Astrocyte (in vitro differentiated cells and primary cell): ENCODE measurements at regions not wholly inside any gene's neighbourhood (a gene's known extent, or its start where the extent isn't known, plus 50 kb on each side); places are given as distances from the start of the nearest gene placed in this dataset.

Experiments
- DNase-seq: peaks from one replicate; pipeline ENCODE4 v3.0.0-alpha.2; 2010; ENCODE audit warnings: low read depth
- FAIRE-seq: peaks from 2 replicates; lab custom pipeline; 2011; peaks lifted over from hg19 to GRCh38; lab: Jason Lieb, UNC
- H2AFZ ChIP-seq: 2 replicates; pipeline ENCODE4 v1.6.0; 2012; ENCODE audit warnings: low read depth, low read length, inconsistent platforms
- H3K27ac ChIP-seq: 2 replicates; pipeline ENCODE4 v1.5.1; 2011; ENCODE audit warnings: low read depth, low read length, inconsistent platforms
- H3K27me3 ChIP-seq: 2 replicates; pipeline ENCODE4 v1.6.0; 2011; ENCODE audit warnings: low read length, inconsistent platforms; ENCODE audit not compliant: insufficient read depth
- H3K36me3 ChIP-seq: 2 replicates; pipeline ENCODE4 v1.5.1; 2011; ENCODE audit warnings: low read length, inconsistent platforms; ENCODE audit not compliant: insufficient read depth
- H3K4me1 ChIP-seq: 2 replicates; pipeline ENCODE4 v1.5.1; 2011; ENCODE audit warnings: low read length, inconsistent platforms; ENCODE audit not compliant: insufficient read depth
- H3K4me2 ChIP-seq: 2 replicates; pipeline ENCODE4 v1.6.0; 2012; ENCODE audit warnings: low read length, inconsistent platforms
- H3K4me3 ChIP-seq: 2 replicates; pipeline ENCODE4 v1.5.1; 2011; ENCODE audit warnings: low read depth, mild to moderate bottlenecking, low read length, inconsistent platforms; ENCODE audit not compliant: insufficient read depth
- H3K79me2 ChIP-seq: 2 replicates; pipeline ENCODE4 v1.6.0; 2012; ENCODE audit warnings: mild to moderate bottlenecking, low read length, inconsistent platforms; ENCODE audit not compliant: insufficient read depth
- H3K9ac ChIP-seq: 2 replicates; pipeline ENCODE4 v1.6.0; 2012; ENCODE audit warnings: mild to moderate bottlenecking, low read length, inconsistent platforms
- H3K9me3 ChIP-seq: 2 replicates; pipeline ENCODE4 v1.5.1; 2012; ENCODE audit warnings: low read depth, mild to moderate bottlenecking, low read length, inconsistent platforms; ENCODE audit not compliant: insufficient read depth
- H4K20me1 ChIP-seq: 2 replicates; pipeline ENCODE4 v1.6.0; 2012; ENCODE audit warnings: low read length, inconsistent platforms; ENCODE audit not compliant: insufficient read depth
- H3K27ac Mint-ChIP-seq: one replicate; pipeline ENCODE4 v1.8.0; 2021; ENCODE audit warnings: mild to moderate bottlenecking, mixed read lengths; ENCODE audit not compliant: unreplicated experiment
- H3K27me3 Mint-ChIP-seq: one replicate; pipeline ENCODE4 v1.8.0; 2021; ENCODE audit warnings: low read depth, mixed read lengths; ENCODE audit not compliant: unreplicated experiment
- H3K36me3 Mint-ChIP-seq: one replicate; pipeline ENCODE4 v1.8.0; 2021; ENCODE audit warnings: low read depth, mixed read lengths; ENCODE audit not compliant: unreplicated experiment
- H3K4me1 Mint-ChIP-seq: one replicate; pipeline ENCODE4 v1.8.0; 2021; ENCODE audit warnings: low read depth, mixed read lengths; ENCODE audit not compliant: unreplicated experiment
- H3K4me3 Mint-ChIP-seq: one replicate; pipeline ENCODE4 v1.8.0; 2021; ENCODE audit warnings: mild to moderate bottlenecking, moderate library complexity, mixed read lengths; ENCODE audit not compliant: unreplicated experiment
- H3K9me3 Mint-ChIP-seq: one replicate; pipeline ENCODE4 v1.8.0; 2021; ENCODE audit warnings: mild to moderate bottlenecking, mixed read lengths; ENCODE audit not compliant: unreplicated experiment
- CTCF ChIP-seq: IDR thresholded peaks from 2 replicates; pipeline ENCODE4 v1.5.1; 2011; ENCODE audit warnings: low read depth, mild to moderate bottlenecking, inconsistent platforms, low read length, moderate library complexity; ENCODE audit not compliant: insufficient read depth
- EZH2 ChIP-seq: IDR thresholded peaks from 2 replicates; pipeline ENCODE4 v1.6.1; 2012; ENCODE audit warnings: mild to moderate bottlenecking, low read length, inconsistent platforms; ENCODE audit not compliant: insufficient read depth

GRCh38 chr20:62545901-62546525 is 70.2 kb upstream of the GATA5 start:
- Mint-ChIP-seq H3K36me3 (peaks cover 8% of the 10 kb centered on the region), H3K9me3 (peaks cover 13% of the 10 kb centered on the region), H3K4me3 (no peak overlapping the region), H3K4me1 (peaks cover 5% of the 10 kb centered on the region), H3K27ac (no peak overlapping the region), H3K27me3 (peaks cover 38% of the 10 kb centered on the region)
- no peak overlapping the region for H3K27ac ChIP-seq
- H3K4me2 ChIP-seq: no peak overlapping the region
- H4K20me1 ChIP-seq: no peaks in the 10 kb centered on the region
- H3K4me3 ChIP-seq: no peak overlapping the region
- TF ChIP-seq CTCF (no peak), EZH2 (no peak)
- H3K9me3 ChIP-seq: peaks cover 3% of the 10 kb centered on the region
- no peaks in the 10 kb centered on the region for H3K36me3 ChIP-seq
- no peaks in the 10 kb centered on the region for H3K4me1 ChIP-seq
- no peak overlapping the region for H3K9ac ChIP-seq
- DNase-seq: no peak
- FAIRE-seq: no peak
- H3K79me2 ChIP-seq: no peaks in the 10 kb centered on the region
- peaks cover 9% of the 10 kb centered on the region for H3K27me3 ChIP-seq
- H2AFZ ChIP-seq: no peak overlapping the region

GRCh38 chr20:62546606-62547005 is 70.8 kb upstream of the GATA5 start:
- peaks cover 3% of the 10 kb centered on the region for H3K9me3 ChIP-seq
- Mint-ChIP-seq H3K4me3 (no peak overlapping the region), H3K27me3 (peaks cover 32% of the 10 kb centered on the region), H3K4me1 (peaks cover 5% of the 10 kb centered on the region), H3K9me3 (peaks cover 9% of the 10 kb centered on the region), H3K27ac (no peak overlapping the region), H3K36me3 (peaks cover 8% of the 10 kb centered on the region)
- H3K79me2 ChIP-seq: no peaks in the 10 kb centered on the region
- no peaks in the 10 kb centered on the region for H3K4me1 ChIP-seq
- no peak overlapping the region for H3K27ac ChIP-seq
- peaks cover 10% of the 10 kb centered on the region for H3K27me3 ChIP-seq
- no peaks in the 10 kb centered on the region for H3K36me3 ChIP-seq
- no peak for FAIRE-seq
- TF ChIP-seq CTCF (no peak), EZH2 (no peak)
- no peak for DNase-seq
- H4K20me1 ChIP-seq: no peaks in the 10 kb centered on the region
- H2AFZ ChIP-seq: no peak overlapping the region
- no peak overlapping the region for H3K9ac ChIP-seq
- H3K4me3 ChIP-seq: no peak overlapping the region
- no peak overlapping the region for H3K4me2 ChIP-seq

- H3K27me3 Mint-ChIP-seq: peaks cover 29% of the 10 kb centered on the region
- TF ChIP-seq CTCF: no peak
- no peak for TF ChIP-seq EZH2
- no peaks in the 10 kb centered on the region for H3K79me2 ChIP-seq
- no peak overlapping the region for H2AFZ ChIP-seq
- H3K27ac Mint-ChIP-seq: no peak overlapping the region
- H3K27me3 ChIP-seq: peaks cover 14% of the 10 kb centered on the region
- H3K36me3 Mint-ChIP-seq: peaks cover 8% of the 10 kb centered on the region
- DNase-seq: no peak
- no peak for FAIRE-seq
- H3K4me2 ChIP-seq: no peak overlapping the region
- H3K4me1 Mint-ChIP-seq: peaks cover 5% of the 10 kb centered on the region
- no peaks in the 10 kb centered on the region for H3K4me1 ChIP-seq
- H3K9me3 ChIP-seq: peaks cover 3% of the 10 kb centered on the region
- no peaks in the 10 kb centered on the region for H3K36me3 ChIP-seq
- no peak overlapping the region for H3K9ac ChIP-seq
- peaks cover 9% of the 10 kb centered on the region for H3K9me3 Mint-ChIP-seq
- no peak overlapping the region for H3K27ac ChIP-seq
- H4K20me1 ChIP-seq: no peaks in the 10 kb centered on the region
- no peak overlapping the region for H3K4me3 ChIP-seq
- H3K4me3 Mint-ChIP-seq: no peak overlapping the region
These were observed 71.6 kb upstream of the GATA5 start for GRCh38 chr20:62547364-62547763.
